ENCODE measurements at regions not wholly inside any gene's neighbourhood (a gene's known extent, or its start where the extent isn't known, plus 50 kb on each side); places are given as distances from the start of the nearest gene placed in this dataset.

GRCh38 chr1:4221107-4221506, 321.0 kb upstream of the C1orf174 start:
- H3K9me1 ChIP-seq (replicated peaks; ENCODE audit: control insufficient read depth, extremely low read depth, insufficient read depth, low read length) = no peaks in the 10 kb centered on the region
- FAIRE-seq (no peak), DNase-seq (ENCODE audit: low read depth, low spot score) (no peak)
- ChIA-PET POLR2A (no interaction called here), CTCF (interaction anchor here (0.5 kb wide), 1 partner anchor 33 kb away, joined by 4 read pairs; no protein-coding TSS in a partner anchor)
- H3K36me3 ChIP-seq (ENCODE audit: control insufficient read depth in 2 of 2, extremely low read depth in 1 of 2, insufficient read depth in 2 of 2, low read length in 2 of 2) = no peaks in the 10 kb centered on the region
- H4K20me1 ChIP-seq (replicated peaks; ENCODE audit: control insufficient read depth, extremely low read depth, insufficient read depth, low read length) = no peaks in the 10 kb centered on the region
- H3K9ac ChIP-seq (replicated peaks; ENCODE audit: extremely low read depth, insufficient read depth, low read length) = no peak overlapping the region
- no peak overlapping the region for H3K4me3 ChIP-seq (replicated peaks in 1 of 3; ENCODE audit: insufficient read depth in 1 of 3, low read depth in 1 of 3, low read length in 3 of 3)
- H3K4me2 ChIP-seq (ENCODE audit: insufficient read depth, low read length) = no peak overlapping the region
- TF ChIP-seq POLR2A (IDR thresholded peaks at IDR 0.05; ENCODE audit: low read depth, low read length) (no peak), POLR2AphosphoS5 (IDR thresholded peaks at IDR 0.05; ENCODE audit: insufficient read depth, low read depth, low read length) (no peak), MYC (IDR thresholded peaks at IDR 0.05; ENCODE audit: low read depth, low read length) (no peak), JUN (IDR thresholded peaks at IDR 0.05; ENCODE audit: borderline replicate concordance, insufficient read depth, insufficient read length, low read depth) (no peak), MAX (IDR thresholded peaks at IDR 0.05; ENCODE audit: insufficient read depth, insufficient read length) (no peak), CTCF (IDR thresholded peaks at IDR 0.05; ENCODE audit: extremely low read depth in 1 of 2, insufficient read depth in 1 of 2, low read depth in 1 of 2, low read length in 2 of 2) (no peak), GATA2 (IDR thresholded peaks at IDR 0.05; ENCODE audit: insufficient read depth, insufficient read length, low read depth, low read length) (no peak), FOS (IDR thresholded peaks at IDR 0.05; ENCODE audit: borderline replicate concordance, insufficient read depth, low read length) (no peak), EZH2 (IDR thresholded peaks at IDR 0.05; ENCODE audit: borderline replicate concordance, low read depth, low read length, severe bottlenecking) (no peak)
- H3K9me3 ChIP-seq (replicated peaks; ENCODE audit: control insufficient read depth, insufficient read depth, low read length) = peaks cover 3% of the 10 kb centered on the region
- H3K4me1 ChIP-seq (ENCODE audit: control insufficient read depth, extremely low read depth, insufficient read depth, low read length) = no peaks in the 10 kb centered on the region
- no peaks in the 10 kb centered on the region for H3K27me3 ChIP-seq (ENCODE audit: control insufficient read depth in 2 of 2, insufficient read depth in 2 of 2, low read length in 2 of 2)
- intact Hi-C loops (cut with micrococcal nuclease) (no loop called here), dilution Hi-C loops (cut with MboI; ENCODE audit: extremely low pct_ligation_motif_present, low sequenced_read_pairs) (no loop called here)
- H3K79me2 ChIP-seq (ENCODE audit: control insufficient read depth, insufficient read depth, low read length) = no peaks in the 10 kb centered on the region
- no TSS peak for BruUV-seq (replicated peaks)
- H3K27ac ChIP-seq (ENCODE audit: insufficient read depth, low read depth, low read length) = no peak overlapping the region
- no peak overlapping the region for H2AFZ ChIP-seq (ENCODE audit: low read depth, low read length)
